HG03460 (cell line): ENCODE measurements at regions not wholly inside any gene's neighbourhood (a gene's known extent, or its start where the extent isn't known, plus 50 kb on each side); places are given as distances from the start of the nearest gene placed in this dataset.
"Not testable (repeated sequence)": the region's sequence is repeated elsewhere in the genome, so short reads cannot be mapped to it uniquely, and the experiment has no call there.

Source experiments
- ATAC-seq: cut with Tn5 transposase; IDR thresholded peaks from one replicate; pipeline ENCODE4 v1.9.1; 2021; ENCODE audit not compliant: unreplicated experiment

GRCh38 chr1:83406693-83407371, 592.1 kb downstream of the TTLL7 start:
- ATAC-seq: not testable (repeated sequence)

- ATAC-seq: not testable (repeated sequence)
These were observed 593.1 kb downstream of the TTLL7 start for GRCh38 chr1:83405789-83406188.

DNA sequence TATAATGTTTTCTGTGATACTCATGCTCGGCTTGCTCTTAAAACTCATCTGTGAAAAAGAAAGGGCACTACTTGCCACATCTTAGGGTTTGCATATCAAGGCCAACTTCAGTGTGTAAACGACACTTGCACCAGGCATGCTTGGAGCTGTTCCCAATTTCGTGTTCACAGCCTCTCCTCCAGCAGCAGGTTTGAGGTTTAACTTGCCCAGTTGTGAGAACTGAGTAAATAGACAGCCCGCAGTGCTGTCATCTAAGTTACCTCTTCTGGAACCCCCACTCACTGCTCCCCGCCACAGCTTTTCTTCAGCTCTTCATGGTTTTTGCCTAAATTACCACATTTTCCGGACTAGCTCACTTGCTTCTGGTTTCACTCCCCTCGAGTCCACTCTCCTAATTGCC, 595.4 kb downstream of the TTLL7 start:
- not testable (repeated sequence) for ATAC-seq

DNA sequence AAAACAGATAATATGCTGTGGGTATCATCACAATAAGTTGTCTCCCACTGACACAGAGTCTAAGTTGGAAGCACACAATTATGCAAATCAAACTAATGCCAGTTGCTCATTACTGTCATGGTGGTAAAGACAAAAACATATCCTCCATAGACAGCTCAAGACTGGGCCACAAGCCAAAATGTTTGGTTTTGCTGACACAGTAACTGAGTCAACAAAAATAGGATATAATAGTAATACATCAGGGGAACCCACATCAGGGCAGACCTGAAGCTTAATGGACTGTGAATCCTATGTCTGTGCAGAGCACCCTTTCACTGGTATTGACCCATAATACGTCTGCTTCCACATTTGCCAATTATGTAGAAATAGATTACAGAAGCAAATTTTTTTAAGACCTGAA, 597.8 kb downstream of the TTLL7 start:
- ATAC-seq: not testable (repeated sequence)

DNA sequence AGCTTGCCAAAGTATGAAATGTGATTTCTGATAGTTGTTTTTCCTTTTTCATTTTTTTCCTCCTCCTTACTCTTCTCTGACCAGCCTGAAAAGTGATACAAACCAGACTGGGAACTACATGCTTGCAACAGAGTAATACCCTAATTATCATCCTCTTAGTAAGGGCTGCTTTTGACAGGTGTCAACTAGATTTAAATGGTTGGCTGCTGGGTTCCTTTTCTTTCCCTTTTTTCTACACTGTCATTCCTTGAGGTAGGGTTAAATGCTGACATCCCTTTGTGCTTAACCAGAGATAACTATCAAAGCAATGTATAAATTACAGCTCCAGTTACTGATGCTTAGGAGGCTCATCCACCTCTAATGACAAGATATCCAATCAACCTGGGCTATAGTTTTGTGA, 598.8 kb downstream of the TTLL7 start:
- ATAC-seq: not testable (repeated sequence)

- ATAC-seq: not testable (repeated sequence)
These were observed 600.8 kb downstream of the TTLL7 start for GRCh38 chr1:83398125-83398524.

GRCh38 chr1:83395130-83395529, 603.8 kb downstream of the TTLL7 start:
- ATAC-seq: not testable (repeated sequence)

DNA sequence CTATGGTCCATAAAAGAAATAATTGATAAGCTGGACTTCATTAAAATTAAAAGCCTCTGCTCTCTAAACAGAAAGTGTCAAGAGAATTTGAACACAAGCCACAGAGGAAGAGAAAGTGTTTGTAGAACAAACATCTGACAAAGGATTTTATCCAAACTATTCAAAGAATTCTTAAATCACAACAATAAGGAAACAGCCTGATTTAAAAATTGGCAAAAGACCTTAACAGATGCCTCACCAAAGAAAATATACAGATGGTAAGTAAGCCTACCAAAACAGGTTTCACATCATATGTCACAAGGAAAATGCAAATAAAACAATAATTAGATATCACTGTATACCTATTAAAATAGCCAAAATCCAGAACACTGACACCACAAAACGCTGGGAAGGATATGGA, 612.0 kb downstream of the TTLL7 start:
- not testable (repeated sequence) for ATAC-seq

DNA sequence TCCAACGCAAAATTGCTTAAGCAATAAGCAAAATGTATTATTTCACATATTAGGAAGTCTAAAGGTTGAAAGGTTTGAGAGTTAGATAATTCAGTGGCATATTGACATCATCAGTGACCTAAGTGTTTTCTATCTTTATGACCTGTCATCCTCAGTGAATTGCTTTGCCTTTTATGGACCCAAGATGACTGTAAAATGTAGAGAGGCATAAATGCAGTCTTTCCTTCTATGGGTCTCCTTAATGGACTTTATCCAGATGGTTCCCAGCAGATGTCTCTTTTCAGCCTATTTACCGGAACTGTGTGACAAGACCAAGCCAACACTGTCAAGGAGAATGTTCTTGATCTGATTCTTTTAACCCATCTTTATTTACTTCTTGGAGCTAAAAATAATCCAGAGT, 615.8 kb downstream of the TTLL7 start:
- ATAC-seq: not testable (repeated sequence)

- not testable (repeated sequence) for ATAC-seq
These were observed 625.9 kb downstream of the TTLL7 start for GRCh38 chr1:83373018-83373417.

GRCh38 chr1:83369853-83370252, 629.1 kb downstream of the TTLL7 start:
- not testable (repeated sequence) for ATAC-seq

GRCh38 chr1:83365320-83365719, 633.6 kb downstream of the TTLL7 start:
- not testable (repeated sequence) for ATAC-seq

DNA sequence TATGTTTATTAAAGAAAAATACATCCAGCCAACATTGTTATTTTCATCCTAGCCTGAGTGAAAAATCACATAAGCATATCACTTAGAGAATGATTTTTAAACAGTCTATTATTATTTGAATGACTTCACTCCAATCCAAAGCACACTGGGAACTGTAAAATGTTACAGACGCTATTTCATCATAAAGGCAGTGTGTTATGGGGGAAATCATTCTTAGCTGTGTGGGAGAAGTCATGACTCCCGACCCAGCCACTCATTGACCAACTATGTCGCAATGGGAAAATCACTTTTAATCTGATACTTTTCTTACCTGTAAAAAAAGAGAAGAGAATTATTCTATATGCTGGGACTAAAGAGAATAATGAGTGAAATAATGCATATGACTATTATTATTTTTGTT, 653.6 kb downstream of the TTLL7 start:
- not testable (repeated sequence) for ATAC-seq

DNA sequence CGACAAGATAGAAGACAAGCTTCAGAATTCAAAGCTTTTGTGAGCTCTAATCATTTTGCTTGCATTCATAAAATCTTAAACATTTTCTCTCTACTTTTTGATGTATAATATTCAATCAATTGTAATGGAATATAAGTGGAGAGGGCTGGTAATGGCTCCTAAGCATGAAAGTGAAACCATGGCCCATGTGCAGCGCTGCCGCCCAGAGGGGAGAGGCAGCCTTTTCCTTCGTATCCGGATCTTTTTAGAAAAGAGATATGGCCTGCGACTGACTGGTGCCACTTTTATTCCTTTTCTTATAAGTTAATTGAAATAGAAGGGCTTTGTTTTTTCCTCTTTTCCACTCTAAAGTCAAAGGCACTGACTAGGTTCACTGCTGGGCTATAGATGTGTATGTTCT, 655.2 kb downstream of the TTLL7 start:
- not testable (repeated sequence) for ATAC-seq

DNA sequence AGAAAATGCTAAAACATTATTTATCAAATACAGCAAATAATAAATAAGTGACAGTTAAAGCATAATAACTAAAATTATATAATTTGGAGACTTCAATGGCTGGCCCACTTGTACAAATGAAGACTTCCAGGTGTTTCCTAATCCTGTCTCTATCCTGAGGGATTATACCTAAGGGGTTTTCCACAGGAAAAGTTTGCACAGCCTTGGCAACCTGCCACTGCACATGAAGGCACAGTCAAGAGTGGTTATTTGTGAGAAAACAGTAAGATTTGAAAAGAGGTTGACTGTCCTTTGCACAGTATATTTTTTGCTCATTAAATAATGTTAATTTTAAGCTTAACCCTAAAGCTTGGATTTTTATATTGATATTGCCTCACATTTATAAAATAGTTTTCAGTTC, 655.9 kb downstream of the TTLL7 start:
- not testable (repeated sequence) for ATAC-seq

DNA sequence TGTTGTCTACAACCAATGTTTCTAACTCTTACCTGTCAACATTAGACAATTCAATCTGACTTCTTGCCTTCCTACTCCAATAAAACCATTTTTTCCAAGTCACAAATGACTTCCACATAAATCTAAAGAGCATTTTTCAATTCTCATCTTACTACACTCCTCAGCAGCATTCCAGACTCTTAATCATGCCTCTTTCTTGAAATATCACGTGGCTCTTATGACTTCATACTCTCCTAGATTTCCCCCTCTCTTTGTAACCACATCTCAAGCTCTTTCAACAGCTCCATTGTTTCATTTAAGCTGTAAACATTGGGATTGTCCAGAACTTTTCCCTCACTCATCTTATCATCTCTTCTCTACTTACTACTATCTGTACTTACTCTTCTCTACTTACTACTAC, 666.6 kb downstream of the TTLL7 start:
- ATAC-seq: not testable (repeated sequence)

DNA sequence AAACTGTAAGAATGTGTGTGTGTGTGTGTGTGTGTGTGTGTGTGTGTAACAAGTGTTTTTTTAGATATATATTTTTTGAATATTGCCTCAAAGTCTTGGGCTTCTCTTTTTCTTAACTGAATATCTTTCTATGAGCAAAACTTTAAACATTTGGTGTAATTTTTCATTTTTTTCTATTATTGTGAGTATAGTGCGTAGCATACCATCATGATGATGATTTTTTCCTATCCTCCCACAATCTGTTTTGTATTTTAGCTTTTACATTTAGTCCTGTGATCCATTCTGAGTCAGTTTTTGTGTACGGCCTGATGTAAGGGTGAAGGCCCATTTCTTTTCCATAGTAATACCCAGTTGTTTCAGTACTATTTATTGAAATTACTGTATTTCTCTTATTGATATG, 680.6 kb downstream of the TTLL7 start:
- ATAC-seq: no peak

DNA sequence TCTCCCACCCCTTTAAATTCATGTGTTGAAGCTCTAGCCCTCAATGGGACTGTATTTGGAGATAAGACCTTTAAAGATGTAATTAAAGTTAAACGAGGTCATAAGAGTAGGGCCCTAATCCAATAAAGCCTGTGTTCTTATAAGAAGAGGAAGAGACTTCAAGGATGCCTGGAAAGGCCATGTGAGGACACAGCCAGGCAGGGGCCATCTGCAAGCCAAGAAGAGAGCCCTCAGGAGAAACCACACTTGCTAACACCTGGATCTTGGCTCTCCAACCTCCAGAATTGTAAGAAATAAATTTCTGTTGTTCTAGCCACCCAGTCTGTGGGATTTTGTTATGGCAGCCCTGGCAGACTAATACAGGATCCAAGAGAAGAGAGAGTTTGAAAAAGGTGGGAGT, 683.5 kb downstream of the TTLL7 start:
- ATAC-seq: not testable (repeated sequence)

DNA sequence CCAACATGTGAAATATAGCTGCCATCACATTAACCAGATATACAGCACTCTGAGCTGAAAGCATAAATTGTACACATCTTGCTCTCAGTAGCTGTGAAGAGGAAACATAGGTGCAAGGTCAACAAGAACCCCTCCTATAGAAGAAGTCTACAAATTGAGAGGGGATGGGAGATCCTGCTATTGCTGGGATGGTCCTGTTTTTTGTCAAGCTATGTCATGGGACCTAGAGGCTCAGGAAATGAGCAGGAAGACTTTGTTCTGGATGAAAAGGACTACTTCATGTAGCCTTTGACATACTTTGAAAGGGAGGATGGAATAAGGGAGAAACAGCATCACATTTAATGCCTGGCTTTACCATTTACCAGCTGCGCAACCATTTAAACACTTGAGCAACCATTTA, 688.8 kb downstream of the TTLL7 start:
- ATAC-seq: not testable (repeated sequence)

DNA sequence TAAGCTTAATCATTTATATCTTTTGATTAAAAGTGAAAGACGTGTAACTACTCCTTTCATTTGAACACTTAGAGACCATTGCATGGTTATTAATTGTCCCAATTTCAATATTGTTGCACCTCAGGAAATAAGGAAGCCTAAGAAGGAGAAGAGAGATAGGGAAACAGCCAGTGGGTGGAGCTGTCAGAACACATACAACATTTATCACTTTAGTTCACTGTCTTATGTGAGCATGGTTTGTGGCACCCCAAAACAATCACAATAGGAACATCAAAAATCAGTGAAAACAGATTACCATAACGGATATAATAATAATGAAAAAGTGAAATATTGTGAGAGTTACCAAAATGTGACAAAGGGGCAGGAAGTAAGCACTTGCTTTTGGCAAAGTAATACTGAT, 689.9 kb downstream of the TTLL7 start:
- not testable (repeated sequence) for ATAC-seq

DNA sequence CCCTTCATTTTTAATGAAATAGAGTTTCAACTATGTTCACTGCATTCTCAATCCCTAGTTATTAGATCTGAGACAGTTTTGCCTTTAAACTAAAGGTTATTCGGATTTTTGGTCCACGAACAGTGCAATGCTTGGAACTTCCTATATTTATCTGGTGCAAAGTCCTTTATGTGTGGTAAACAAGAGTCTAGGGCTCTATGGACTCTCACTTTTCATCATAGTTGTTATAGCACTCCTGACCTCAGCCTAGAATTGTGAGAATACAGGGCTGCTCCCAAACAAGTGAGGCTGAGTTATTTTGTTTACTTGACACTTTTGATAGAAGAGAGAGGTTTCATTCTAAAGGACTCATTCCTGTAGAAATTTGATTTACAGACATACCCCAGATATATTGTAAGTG, 692.1 kb downstream of the TTLL7 start:
- not testable (repeated sequence) for ATAC-seq

DNA sequence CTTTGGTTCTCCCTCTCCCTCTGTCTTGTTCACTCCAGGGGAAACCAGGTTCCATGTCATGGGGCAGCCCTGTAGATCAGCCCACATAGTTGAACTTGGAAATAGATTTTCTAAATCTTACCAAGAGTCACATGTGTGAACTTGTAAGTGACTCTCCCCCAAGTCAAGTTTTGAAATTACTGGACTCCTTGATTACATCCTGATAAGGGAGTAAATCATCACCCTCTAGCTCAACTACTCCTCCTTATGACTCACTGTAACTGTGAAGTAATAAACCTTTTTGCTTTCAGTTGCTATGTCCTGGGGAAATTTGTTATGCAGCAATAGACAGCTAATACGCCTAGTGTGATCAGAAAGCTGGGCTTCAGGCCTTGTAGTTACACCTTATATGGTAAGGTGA, 703.3 kb downstream of the TTLL7 start:
- not testable (repeated sequence) for ATAC-seq

GRCh38 chr1:83287391-83287790, 711.5 kb downstream of the TTLL7 start:
- not testable (repeated sequence) for ATAC-seq
